ENCODE measurements at regions not wholly inside any gene's neighbourhood (a gene's known extent, or its start where the extent isn't known, plus 50 kb on each side); places are given as distances from the start of the nearest gene placed in this dataset.

GRCh38 chr5:120096413-120096812 is 367.7 kb upstream of the PRR16 start:
- Histone ChIP-seq H3K36me3 (no peaks in the 10 kb centered on the region), H3K4me1 (no peaks in the 10 kb centered on the region), H3K9me3 (no peaks in the 10 kb centered on the region), H3K27ac (no peak overlapping the region), H3K4me3 (no peak overlapping the region), H3K27me3 (no peaks in the 10 kb centered on the region)
- no peak for DNase-seq (ENCODE audit: low spot score)
- TF ChIP-seq CTCF (IDR thresholded peaks at IDR 0.05), result no peak

- H3K27ac ChIP-seq, result no peak overlapping the region
- no peaks in the 10 kb centered on the region for H3K27me3 ChIP-seq
- TF ChIP-seq CTCF (IDR thresholded peaks at IDR 0.05), result no peak
- H3K9me3 ChIP-seq, result no peaks in the 10 kb centered on the region
- H3K4me1 ChIP-seq, result no peaks in the 10 kb centered on the region
- DNase-seq (ENCODE audit: low spot score), result no peak
- H3K4me3 ChIP-seq, result no peak overlapping the region
- no peaks in the 10 kb centered on the region for H3K36me3 ChIP-seq
These were observed 365.7 kb upstream of the PRR16 start for GRCh38 chr5:120098426-120098825.

- H3K36me3 ChIP-seq, result no peaks in the 10 kb centered on the region
- no peaks in the 10 kb centered on the region for H3K27me3 ChIP-seq
- H3K4me3 ChIP-seq, result no peak overlapping the region
- no peak for DNase-seq (ENCODE audit: low spot score)
- H3K4me1 ChIP-seq, result no peaks in the 10 kb centered on the region
- H3K9me3 ChIP-seq, result no peaks in the 10 kb centered on the region
- TF ChIP-seq CTCF (IDR thresholded peaks at IDR 0.05), result no peak
- no peak overlapping the region for H3K27ac ChIP-seq
These were observed 365.1 kb upstream of the PRR16 start for GRCh38 chr5:120098902-120099535.

- H3K27ac ChIP-seq, result no peak overlapping the region
- H3K4me1 ChIP-seq, result no peaks in the 10 kb centered on the region
- no peak for DNase-seq (ENCODE audit: low spot score)
- no peak for TF ChIP-seq CTCF (IDR thresholded peaks at IDR 0.05)
- no peaks in the 10 kb centered on the region for H3K36me3 ChIP-seq
- H3K9me3 ChIP-seq, result no peaks in the 10 kb centered on the region
- H3K27me3 ChIP-seq, result no peaks in the 10 kb centered on the region
- no peak overlapping the region for H3K4me3 ChIP-seq
These were observed 362.3 kb upstream of the PRR16 start for GRCh38 chr5:120101771-120102170.

GRCh38 chr5:120103495-120103894 is 360.6 kb upstream of the PRR16 start:
- H3K4me1 ChIP-seq, result no peaks in the 10 kb centered on the region
- no peak for DNase-seq (ENCODE audit: low spot score)
- no peak overlapping the region for H3K4me3 ChIP-seq
- H3K27me3 ChIP-seq, result no peaks in the 10 kb centered on the region
- H3K36me3 ChIP-seq, result no peaks in the 10 kb centered on the region
- H3K27ac ChIP-seq, result no peak overlapping the region
- TF ChIP-seq CTCF (IDR thresholded peaks at IDR 0.05), result no peak
- no peaks in the 10 kb centered on the region for H3K9me3 ChIP-seq

- no peaks in the 10 kb centered on the region for H3K27me3 ChIP-seq
- H3K36me3 ChIP-seq, result no peaks in the 10 kb centered on the region
- no peak for TF ChIP-seq CTCF (IDR thresholded peaks at IDR 0.05)
These were observed 357.1 kb upstream of the PRR16 start for GRCh38 chr5:120106912-120107525.

More at GRCh38 chr5:120106912-120107525, 357.1 kb upstream of the PRR16 start:
- no peak for DNase-seq (ENCODE audit: low spot score)
- Histone ChIP-seq H3K9me3 (no peaks in the 10 kb centered on the region), H3K4me3 (no peak overlapping the region), H3K27ac (no peak overlapping the region), H3K4me1 (no peaks in the 10 kb centered on the region)

Measured in right atrium auricular region (tissue), 2 donors.